K562 (cell line): ENCODE measurements at regions not wholly inside any gene's neighbourhood (a gene's known extent, or its start where the extent isn't known, plus 50 kb on each side); places are given as distances from the start of the nearest gene placed in this dataset.

Source experiments
- CTCF ChIP-seq, 3 experiments: IDR thresholded peaks in 2 of 3; conservative IDR thresholded peaks in 1 of 3; 2 replicates each; pipeline ENCODE4 v1.5.1; 2011 to 2012; ENCODE audit warnings: low read length in 3 of 3, mild to moderate bottlenecking in 3 of 3, control low read depth in 2 of 3, improper control_type of control experiment in 1 of 3, inconsistent platforms in 1 of 3, low read depth in 1 of 3, mixed read lengths in 1 of 3, moderate library complexity in 1 of 3; ENCODE audit not compliant: insufficient read depth in 2 of 3
- NFATC3 ChIP-seq: fragments of 450-650 bp; IDR thresholded peaks from 2 replicates; pipeline ENCODE4 v1.6.1; 2017; ENCODE audit warnings: mild to moderate bottlenecking

DNA sequence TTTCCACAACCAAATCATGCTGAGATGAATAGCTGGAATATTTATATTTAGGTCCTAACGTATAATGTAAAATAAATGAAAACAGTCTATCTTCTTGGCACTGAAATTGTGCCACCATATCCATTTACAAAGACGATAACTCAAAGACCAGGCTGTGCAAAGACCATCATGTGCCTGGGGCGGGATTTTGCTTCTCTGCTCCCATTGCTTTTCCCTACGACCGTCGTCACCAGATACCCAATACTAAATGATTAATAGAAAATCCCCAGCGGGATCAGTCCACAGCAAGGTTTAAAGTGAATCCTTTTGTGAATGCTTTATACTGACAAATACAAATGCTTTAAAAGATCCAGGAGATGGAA is 194.3 kb upstream of the ARL4C start:
- TF ChIP-seq CTCF (IDR thresholded peaks at IDR 0.05 in 2 of 3, conservative IDR thresholded peaks at IDR 0.05 in 1 of 3; ENCODE audit: insufficient read depth in 2 of 3, low read depth in 1 of 3, low read length in 3 of 3) (no peak), NFATC3 (no peak)
